NCI-H2081 treated with DMSO at 0.1 percent for 48 hours (cell line): ENCODE measurements at regions not wholly inside any gene's neighbourhood (a gene's known extent, or its start where the extent isn't known, plus 50 kb on each side); places are given as distances from the start of the nearest gene placed in this dataset.

ENCODE experiments used
- DNase-seq: peaks from one replicate; lab custom pipeline; 2025; lab: John Stamatoyannopoulos, UW

DNA sequence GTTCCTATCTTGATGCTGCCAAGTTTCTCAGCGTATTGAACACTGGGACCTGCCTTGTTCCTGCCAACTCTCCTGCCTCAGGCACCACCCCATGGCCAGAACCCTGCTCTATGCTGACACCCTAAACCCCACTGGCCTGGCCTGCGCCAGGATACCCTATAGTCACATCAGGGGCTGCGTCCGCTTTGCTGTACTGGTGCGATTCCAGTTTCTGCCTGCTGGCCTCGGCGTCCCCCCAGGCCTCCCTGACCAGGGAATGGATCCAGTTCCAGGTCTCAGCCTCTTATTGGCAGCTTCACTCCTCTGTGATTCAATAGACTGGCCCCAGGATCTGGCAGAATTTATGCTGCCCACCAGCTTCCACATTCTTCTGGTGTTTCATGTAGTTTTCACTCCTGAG, 55.0 kb downstream of the GPR6 start:
- no peak for DNase-seq

DNA sequence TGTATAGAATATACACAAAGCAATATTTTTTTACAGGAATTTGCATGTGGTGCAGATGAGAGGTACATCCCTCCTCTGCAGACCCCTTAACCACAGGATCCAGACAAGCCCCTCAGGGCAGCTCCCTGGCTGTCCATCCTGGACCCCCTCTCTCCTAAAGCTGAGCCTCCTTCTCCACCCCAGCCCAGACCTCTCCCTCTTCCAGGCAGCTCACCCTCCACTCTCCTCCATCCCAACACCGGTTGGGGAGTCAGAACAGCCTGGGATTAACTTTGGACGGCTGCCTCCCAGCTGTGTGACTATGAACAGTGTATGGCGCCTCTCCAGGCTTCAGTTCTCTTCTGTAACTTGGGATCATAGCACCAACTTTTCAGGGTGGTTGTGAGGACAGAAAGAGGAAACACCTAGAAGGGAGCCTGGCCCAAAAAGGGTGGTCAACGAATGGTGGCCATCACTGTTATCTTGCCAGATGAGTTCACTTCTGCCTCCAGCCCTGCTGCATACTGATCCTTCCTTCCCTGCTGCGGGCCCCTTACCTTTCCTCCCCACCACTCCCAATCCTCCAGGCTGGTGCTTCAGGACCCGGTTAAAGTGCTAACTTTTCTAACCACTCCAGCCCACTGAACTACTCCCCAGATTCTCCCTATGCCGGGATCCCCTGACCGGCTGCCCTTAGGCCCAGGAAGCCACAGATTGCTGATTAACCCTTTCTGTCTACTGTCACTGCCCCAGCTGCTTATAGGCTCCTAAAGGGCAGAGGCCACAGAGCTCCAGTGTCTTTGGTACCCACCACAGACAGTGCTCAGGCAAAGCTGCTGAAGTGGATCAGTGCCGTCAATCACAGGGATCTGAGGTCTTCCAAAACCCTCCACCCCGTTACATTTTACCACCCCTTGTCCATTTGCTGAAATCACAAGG, 55.9 kb downstream of the GPR6 start:
- DNase-seq = no peak

DNA sequence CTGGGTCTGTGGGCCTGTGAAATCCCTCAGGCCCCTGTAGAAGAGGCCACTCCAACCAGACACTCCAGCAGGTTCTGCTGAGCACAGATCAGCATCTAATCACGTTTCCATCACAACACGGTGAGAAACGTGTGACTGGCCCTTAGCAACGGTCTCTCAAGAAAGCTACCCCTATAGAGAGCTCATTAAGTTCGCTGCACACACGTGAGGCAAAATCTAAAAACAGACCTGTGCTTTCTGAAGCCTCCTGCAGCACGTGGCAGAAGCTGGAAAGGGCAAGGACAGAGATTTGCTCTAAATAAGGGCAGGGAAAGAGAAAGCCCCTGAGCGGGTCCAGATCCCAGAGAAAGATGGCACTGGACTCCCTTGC, 56.5 kb downstream of the GPR6 start:
- no peak for DNase-seq

DNA sequence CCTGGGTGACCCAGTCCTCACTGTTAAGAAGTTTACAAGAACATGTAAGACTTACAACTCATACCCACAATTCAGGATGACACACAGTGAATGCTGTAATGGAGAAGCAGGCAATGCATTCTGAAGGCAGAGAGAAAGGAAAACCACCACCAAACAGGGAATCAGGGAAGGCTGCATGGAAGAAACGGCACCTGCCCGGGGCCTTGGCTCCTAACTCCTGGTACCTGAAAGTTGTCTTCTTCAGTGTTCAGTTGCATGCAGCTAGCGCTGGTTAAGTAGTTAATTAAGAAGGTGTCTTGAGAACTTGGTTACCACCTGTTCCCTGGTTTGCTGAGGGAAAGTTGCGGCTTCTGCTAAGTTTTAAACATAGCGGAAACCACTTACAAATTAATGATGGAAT, 57.2 kb downstream of the GPR6 start:
- no peak for DNase-seq

DNA sequence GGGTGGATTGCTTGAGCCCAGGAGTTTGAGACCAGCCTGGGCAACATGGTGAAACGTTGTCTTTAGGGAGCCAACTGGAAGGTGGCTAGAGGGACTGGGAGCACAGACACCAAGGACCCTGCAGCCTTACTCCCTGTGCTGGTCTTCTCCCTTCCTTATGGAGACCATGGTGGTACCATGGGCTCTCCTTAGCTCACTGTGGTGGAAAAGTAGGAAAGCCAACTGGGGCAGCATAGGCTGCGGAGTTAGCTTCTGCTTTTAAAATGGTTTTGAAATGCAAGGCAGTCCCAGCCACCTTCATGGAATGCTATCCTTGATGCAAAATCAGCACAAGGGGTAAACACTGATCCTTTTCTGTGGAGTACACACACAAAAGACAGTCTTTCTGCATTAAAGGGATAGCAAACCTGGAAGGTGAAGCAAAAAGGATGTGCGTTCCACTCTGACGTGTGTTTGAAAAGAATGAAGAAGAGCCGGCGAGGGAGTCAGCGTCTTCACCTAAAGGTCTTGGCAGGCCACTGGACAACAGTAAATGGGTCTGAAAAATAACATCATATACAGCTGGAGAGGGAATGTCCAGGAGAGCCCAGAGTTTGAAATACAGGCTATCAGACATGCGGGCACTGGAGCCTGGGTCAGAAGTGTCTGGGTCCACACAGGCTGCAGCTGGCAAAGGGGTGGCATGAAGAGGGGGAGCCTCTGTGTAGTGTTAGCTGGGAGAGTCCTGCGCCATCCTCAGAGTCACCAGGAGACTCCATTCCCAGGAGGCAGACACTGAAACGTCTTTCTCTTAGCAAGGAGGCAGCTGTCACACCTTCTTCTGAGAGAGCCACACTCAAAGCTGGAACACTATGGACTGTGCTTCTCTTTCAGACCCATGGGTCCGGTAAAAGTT, 58.5 kb downstream of the GPR6 start:
- no peak for DNase-seq

DNA sequence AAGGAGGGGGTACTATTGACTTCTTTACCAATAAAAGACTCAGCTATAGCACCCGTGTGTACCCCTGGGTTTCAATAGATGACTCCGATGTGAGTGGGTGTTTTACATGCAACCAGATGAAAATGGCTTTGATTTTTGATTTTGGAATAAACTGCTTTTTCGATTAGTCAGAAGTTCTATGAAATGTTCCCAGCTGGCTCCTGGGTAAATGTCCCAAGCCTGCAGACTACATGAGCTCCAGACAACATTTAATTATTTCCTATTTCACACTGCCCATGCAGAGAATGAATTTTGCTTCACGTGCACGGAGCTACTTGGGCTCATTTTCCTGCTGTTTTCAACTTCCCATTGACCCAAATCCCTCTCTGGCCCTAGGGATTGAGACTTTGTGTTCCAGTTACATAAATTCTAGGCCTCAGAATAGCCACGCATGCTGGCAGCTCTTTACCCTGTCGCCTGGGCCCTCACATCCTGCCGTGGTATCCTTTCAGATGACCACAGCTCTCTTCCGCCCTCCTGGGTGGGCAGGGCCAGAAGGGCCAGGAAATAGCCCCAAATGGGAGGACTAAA, 59.7 kb downstream of the GPR6 start:
- no peak for DNase-seq

DNA sequence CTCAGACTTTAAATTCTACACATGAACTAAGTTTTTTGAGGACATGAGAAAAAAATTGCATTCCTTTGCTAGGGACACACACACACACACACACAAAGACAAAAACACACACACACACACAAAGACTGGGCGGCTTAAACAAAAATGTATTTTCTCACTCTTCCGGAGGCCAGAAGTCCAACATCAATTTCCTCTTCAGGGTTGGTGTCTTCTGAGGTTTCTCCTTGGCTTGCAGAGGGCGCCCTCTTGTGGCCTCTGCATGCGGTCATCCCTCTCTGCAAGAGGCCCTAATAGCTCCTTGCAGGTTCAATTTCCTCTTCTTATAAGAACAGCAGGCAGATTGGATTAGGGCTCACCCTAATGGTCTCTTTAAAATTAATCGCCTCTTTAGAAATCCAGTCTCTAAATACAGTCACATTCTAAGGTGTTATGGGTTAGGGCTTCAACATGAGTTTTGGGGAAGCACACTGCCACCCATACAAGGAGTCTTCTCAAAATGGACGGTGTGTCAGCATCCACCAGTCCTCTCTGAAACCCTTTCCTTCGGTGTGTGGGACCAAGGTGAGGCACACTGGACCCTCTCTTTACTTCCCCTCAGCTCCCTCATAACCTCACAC, 61.4 kb downstream of the GPR6 start:
- peak; percentile 42 for DNase-seq

DNA sequence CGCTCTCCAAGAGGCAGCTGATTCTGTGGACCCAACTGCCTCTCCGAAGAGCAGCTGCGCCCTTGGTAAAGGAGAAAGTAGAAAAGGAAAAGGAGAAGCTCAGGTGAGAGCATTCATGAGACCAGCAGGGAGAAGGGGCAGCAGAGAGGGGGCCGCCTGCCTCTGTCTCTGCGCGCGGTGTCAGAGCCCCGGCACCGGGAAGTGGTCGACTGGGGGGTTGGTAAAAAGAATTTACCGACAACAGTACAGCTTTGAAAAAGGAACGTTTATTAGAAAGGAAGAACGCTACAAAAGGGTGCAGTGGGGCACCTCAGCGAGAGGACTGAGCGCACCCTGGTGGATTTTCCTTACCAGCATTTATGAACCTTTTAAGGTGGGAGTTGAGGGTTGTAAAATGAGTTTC, 61.9 kb downstream of the GPR6 start:
- DNase-seq = peak; percentile 23

DNA sequence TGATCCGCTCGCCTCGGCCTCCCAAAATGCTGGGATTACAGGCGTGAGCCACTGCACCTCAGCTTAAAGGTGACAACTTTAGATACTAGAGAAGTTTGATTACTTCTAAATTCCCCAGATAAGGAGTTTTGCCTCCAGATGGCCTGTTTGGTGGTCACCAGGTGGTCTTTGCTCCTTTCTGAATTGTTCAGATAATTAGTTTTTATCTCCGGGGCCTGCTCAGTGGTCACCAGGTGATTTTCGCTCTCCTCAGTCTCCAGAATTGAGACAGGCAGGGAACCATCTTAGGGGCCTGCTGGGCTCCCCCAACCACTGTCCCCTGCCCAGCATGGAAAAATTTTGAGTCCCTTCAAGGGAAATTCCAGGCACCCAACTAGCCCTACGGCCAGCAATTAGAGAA, 62.6 kb downstream of the GPR6 start:
- no peak for DNase-seq

DNA sequence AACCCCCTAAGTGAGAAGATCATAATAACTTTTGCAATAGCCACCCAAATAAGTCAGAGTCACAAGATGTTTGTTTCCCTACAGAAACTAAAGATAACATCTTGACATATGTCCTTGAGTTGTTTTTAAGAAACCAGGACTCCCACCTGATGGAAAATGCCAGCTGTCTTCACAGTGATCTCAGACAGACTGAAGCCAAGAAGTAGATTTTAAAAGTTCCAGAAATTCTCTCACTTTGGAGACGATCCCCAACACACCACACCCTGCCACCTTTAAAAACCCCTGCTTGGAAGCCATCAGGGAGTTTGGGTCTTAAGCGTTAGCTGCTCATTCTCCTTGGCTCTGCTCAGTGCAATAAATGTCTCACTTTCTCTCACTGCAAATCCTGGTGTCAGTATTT, 63.0 kb downstream of the GPR6 start:
- DNase-seq = no peak

DNA sequence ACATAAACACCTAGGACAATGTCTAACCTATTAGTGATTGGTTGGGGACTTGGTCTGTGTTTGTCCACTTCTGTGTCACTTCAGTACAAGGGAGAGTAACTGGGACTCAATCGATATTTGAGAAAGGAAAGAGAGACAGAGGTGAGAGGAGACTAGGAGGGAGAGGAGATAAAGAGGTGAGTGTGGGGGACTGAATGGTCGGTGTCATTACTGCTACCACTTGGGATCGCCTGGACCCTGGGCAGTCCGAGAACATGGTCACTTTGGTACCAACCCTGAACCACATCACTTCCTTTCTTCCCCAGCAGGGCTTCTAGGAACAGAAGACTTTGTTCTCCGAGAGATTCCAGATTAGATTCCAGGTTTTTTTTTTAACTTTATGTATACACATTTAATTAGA, 63.7 kb downstream of the GPR6 start:
- no peak for DNase-seq

DNA sequence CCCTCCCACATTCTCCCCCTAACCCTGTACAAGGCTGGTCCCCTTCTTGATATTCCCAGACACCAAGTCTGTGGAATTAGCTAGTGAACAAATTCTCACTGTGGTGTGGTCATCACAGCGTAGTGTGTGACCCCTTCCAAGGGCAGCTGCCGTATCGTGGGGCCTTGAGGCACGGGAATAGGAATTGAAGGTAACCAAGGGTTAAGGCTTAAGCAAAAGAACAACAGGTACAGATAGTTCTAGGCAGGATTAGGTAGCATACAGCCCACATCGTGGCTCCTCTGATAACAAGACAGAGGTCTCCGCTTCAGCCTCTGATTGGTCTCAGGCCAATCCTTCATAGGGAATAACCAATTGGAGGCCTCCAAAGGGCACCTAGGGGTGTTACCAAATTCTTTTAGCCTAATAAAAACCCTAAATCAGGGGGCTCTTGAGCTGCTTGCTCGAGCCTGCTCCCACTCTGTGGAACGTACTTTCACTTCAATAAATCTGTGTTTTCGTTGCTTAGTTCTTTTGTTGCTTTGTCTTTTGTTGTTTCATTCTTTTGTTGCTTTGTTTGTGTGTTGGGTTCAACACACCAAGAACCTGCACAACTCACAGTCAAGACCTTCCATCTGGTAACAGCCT, 64.7 kb downstream of the GPR6 start:
- no peak for DNase-seq

DNA sequence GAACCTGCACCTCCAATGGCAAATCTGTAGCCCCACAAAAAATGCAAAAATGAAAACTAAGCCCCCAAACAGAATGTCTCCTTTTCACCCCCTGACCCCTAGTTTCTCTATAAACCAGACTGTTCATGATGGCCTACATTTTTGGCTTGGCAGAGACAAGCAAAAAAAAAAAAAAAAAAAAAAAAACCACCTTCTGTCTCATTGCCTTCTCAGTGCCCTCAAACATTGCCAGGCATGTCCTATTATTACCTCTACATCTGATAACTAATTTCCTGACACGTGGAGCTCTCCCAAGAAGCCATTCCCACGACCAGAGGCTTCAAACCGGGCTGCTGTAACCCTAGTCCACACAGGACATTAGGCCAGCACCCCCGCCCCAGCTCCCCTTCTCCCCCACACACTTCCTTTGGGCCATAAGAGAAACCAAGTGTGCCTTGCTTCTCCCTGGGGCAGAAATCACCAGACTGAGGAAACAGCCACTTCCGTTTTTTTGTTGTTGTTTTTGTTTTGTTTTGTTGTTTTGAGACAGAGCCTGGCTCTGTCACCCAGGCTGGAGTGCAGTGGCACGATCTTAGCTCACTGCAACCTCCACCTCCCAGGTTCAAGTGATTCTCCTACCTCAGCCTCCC, 65.4 kb downstream of the GPR6 start:
- DNase-seq = no peak

DNA sequence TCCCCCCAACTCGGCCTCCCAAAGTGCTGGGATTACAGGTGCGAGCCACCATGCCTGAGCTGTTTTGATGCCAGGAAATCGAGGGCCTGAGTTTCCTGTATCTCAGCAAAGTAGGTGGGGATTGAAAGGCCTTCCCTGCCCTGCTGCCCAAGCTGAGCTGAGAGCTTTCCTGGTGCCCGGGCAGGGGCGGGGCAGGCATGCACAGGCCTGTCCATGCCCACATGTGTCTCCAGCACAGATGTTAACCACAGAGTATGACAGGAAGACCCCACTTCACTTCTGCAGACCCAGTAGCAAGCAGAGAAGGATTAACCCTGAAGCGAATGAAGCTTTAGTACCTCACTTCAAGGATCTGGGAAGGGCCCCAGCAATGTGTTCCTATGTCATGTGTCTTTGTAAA, 66.0 kb downstream of the GPR6 start:
- DNase-seq = no peak

DNA sequence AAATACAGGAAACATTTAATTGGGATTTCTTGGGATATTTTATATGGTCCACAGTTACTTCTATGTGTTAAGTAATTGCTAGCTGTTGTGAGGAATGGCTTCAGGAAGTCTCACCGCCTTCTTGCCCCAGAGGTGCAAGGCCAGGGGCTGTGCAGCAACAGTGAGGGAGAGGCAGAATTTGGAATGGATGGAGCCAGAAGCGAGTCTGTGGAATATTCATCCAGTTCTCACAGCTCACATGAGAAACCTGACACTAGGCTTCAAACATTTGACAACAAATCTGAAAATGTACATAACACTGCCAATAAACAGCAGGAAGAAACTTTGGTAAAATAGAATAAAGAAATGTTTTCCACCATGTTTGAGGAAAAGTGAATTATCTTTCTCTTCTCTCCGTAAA, 66.5 kb downstream of the GPR6 start:
- DNase-seq = no peak

DNA sequence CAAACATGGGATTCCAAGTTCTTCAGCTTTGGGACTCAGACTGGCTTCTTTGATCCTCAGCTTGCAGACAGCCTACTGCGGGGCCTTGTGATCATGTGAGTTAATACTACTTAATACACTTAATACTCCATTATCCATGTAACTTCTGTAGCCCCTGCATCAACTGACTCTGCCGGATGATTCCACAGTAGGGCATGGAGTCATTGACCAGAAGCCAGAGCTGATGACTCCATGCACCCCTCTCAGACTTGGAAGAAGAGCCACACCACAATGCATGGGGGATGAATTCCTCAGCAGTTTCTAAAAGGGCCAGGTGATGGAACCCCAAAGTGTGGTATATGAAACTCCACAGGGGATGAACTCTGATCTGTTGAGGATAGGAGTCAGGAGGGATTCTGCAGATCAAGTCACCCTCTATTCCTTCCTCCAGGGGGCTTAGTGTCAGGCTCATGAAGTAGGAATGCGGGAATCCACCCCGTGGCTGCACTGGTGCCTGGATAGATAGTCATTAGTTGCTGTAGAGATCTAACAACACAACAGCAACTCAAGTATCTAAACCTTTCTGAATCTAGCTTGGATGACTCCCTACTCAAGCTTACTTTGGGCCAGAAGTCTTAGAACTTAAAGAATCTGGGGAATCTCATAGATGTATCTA, 70.2 kb downstream of the GPR6 start:
- DNase-seq = no peak

DNA sequence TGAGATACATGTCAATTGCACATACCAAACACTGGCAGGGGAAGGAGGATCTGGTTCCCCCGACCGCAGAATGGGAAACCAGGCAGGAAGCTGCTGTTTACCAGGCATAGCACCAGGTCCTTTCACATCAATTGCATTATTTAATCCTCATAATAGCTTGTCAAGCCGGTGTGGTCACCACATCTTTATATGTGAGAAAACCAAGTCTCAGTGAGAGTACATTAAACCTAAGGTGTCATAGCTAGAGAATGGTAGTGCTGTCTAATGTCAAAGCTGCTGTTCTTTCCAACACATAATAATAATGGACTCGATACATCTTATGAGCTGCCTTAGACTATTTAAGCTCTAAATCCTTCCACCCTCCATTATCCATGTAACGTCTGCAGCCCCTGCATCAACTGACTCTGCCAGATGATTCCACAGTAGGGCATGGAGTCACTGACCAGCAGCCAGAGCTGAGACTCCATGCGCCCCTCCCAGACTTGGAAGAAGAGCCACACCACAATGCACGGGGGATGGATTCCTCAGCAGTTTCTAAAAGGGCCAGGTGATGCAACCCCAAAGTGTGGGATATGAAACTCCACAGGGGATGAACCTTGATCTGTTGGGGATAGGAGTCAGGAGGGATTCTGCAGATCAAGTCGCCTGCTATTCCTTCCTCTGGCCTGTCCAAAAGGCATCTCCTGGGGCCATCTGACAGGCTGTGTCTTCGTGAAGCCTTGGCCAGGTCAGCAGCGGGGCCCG, 71.8 kb downstream of the GPR6 start:
- DNase-seq = no peak
